Colonic mucosa (tissue), 4 donors: ENCODE measurements at regions not wholly inside any gene's neighbourhood (a gene's known extent, or its start where the extent isn't known, plus 50 kb on each side); places are given as distances from the start of the nearest gene placed in this dataset.

Experiments
- DNase-seq: peaks from one replicate; pipeline ENCODE4 v3.0.0-alpha.2; 2020
- H3K27ac ChIP-seq: fragments of 200-600 bp; one replicate; pipeline ENCODE4 v1.8.0; 2021
- H3K27me3 ChIP-seq: fragments of 200-600 bp; one replicate; pipeline ENCODE4 v1.8.0; 2021
- H3K36me3 ChIP-seq: fragments of 200-600 bp; one replicate; pipeline ENCODE4 v1.8.0; 2021
- H3K4me1 ChIP-seq: fragments of 200-600 bp; one replicate; pipeline ENCODE4 v1.8.0; 2021; ENCODE audit warnings: mild to moderate bottlenecking
- H3K4me3 ChIP-seq: fragments of 200-600 bp; one replicate; pipeline ENCODE4 v1.8.0; 2021
- H3K9ac ChIP-seq, 2 donors: one replicate each; pipeline ENCODE4 v1.7.0; 2013; ENCODE audit warnings: control low read depth in 2 of 2, low read depth in 2 of 2, low read length in 2 of 2
- H3K9me3 ChIP-seq: fragments of 200-600 bp; one replicate; pipeline ENCODE4 v1.8.0; 2021
- CTCF ChIP-seq: fragments of 200-600 bp; IDR thresholded peaks from one replicate; pipeline ENCODE4 v1.8.0; 2022; ENCODE audit warnings: antibody characterized with exemption, mild to moderate bottlenecking
- intact Hi-C: fragments of 100-400 bp; cut with DNase I; formaldehyde crosslinking; loops from one replicate; pipeline ENCODE4 v1.14.1; 2022
- donor health status: healthy.
- donor health status: DM: no; HTN: no; CAD: no.
- donor health status: DM: no; HTN: no; CAD: no.

- H3K36me3 ChIP-seq = no peaks in the 10 kb centered on the region
- no peak for TF ChIP-seq CTCF
- no peaks in the 10 kb centered on the region for H3K9me3 ChIP-seq
- no peak overlapping the region for H3K9ac ChIP-seq
- DNase-seq = no peak
- H3K27ac ChIP-seq = no peak overlapping the region
- no peaks in the 10 kb centered on the region for H3K27me3 ChIP-seq
- H3K4me1 ChIP-seq = no peaks in the 10 kb centered on the region
- intact Hi-C loops = no loop called here
- H3K4me3 ChIP-seq = no peak overlapping the region
Measured at GRCh38 chr2:106990297-106990696, 104.3 kb upstream of the ST6GAL2 start.

- Histone ChIP-seq H3K4me3 (no peak overlapping the region), H3K9me3 (no peaks in the 10 kb centered on the region), H3K27me3 (no peaks in the 10 kb centered on the region), H3K9ac (no peak overlapping the region), H3K4me1 (no peaks in the 10 kb centered on the region), H3K27ac (no peak overlapping the region), H3K36me3 (no peaks in the 10 kb centered on the region)
- intact Hi-C loops = no loop called here
- no peak for TF ChIP-seq CTCF
- DNase-seq = no peak
Measured at GRCh38 chr2:106991866-106992265, 105.9 kb upstream of the ST6GAL2 start.

DNA sequence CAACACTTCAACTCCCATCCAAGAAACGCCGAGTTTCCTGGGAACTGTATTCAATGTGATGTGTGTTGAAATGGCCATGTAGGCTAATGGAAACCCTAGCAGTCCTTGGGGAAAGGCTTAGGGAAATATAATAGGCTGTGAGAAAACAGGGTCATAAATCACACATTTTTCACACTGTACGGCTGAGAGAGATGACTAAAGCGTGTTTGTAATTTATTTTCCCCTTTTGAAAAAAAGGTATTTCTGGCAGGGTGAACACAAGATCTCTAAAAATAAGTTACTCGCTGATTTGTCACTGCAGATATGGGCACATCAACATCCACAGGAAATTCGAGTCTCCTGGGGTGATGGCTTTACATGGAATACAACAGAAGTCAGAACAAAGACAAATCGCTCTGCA, 109.6 kb upstream of the ST6GAL2 start:
- no peak for TF ChIP-seq CTCF
- H3K9ac ChIP-seq = no peak overlapping the region

GRCh38 chr2:106996171-106996769, 110.3 kb upstream of the ST6GAL2 start:
- H3K36me3 ChIP-seq = no peaks in the 10 kb centered on the region
- no peak for TF ChIP-seq CTCF
- no peak for DNase-seq
- intact Hi-C loops = no loop called here
- no peak overlapping the region for H3K27ac ChIP-seq
- no peaks in the 10 kb centered on the region for H3K9me3 ChIP-seq
- no peak overlapping the region for H3K9ac ChIP-seq
- H3K27me3 ChIP-seq = no peaks in the 10 kb centered on the region
- no peaks in the 10 kb centered on the region for H3K4me1 ChIP-seq
- H3K4me3 ChIP-seq = no peak overlapping the region

More for the DNA sequence above, 109.6 kb upstream of the ST6GAL2 start:
- intact Hi-C loops = no loop called here
- no peaks in the 10 kb centered on the region for H3K9me3 ChIP-seq
- no peaks in the 10 kb centered on the region for H3K27me3 ChIP-seq
- no peaks in the 10 kb centered on the region for H3K4me1 ChIP-seq
- H3K36me3 ChIP-seq = no peaks in the 10 kb centered on the region
- no peak overlapping the region for H3K27ac ChIP-seq
- no peak for DNase-seq
- H3K4me3 ChIP-seq = no peak overlapping the region

DNA sequence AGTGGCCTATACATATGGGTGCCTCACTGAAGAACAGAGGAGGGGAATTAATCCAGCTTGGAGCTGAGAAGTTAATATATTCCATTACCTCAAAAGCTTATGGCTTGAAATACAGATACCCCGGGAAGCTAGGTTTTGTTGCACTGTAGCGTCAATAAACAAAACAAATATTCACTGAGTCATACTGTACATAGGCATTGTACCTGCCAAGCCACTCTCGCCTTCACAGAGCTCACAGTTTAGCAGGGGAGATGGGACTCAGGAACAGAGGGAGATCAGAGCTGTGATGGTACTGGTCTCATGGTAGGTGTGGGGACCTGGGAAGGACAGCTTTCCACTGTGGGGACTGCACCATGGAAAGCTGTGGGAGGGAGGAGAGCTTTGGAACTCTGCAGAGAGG, 111.2 kb upstream of the ST6GAL2 start:
- Histone ChIP-seq H3K4me3 (no peak overlapping the region), H3K27me3 (no peaks in the 10 kb centered on the region), H3K36me3 (no peaks in the 10 kb centered on the region), H3K9me3 (no peaks in the 10 kb centered on the region), H3K4me1 (no peaks in the 10 kb centered on the region), H3K9ac (no peak overlapping the region), H3K27ac (no peak overlapping the region)
- no peak for TF ChIP-seq CTCF
- no peak for DNase-seq
- intact Hi-C loops = no loop called here

DNA sequence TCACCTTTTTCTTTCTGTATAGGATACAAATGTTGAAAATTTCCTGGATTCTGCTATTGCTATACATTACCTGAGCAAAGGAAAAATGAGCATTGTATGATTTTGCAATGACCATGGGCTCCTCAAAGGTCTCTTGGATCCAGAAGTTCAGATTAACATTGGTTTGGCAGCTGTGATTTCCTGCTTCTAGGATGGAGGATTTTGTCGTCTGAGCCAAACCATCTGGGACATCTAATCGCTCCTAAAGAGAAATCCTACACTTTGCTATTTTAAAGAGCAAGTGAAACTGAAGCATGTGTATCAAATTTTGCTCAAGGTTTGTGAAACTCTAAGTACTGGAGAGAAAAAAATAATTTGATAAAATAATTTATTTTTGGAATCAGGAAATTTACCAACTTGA, 115.1 kb upstream of the ST6GAL2 start:
- no peak for DNase-seq
- H3K4me1 ChIP-seq = no peaks in the 10 kb centered on the region
- no peaks in the 10 kb centered on the region for H3K27me3 ChIP-seq
- H3K36me3 ChIP-seq = no peaks in the 10 kb centered on the region
- H3K9me3 ChIP-seq = no peaks in the 10 kb centered on the region
- no peak overlapping the region for H3K4me3 ChIP-seq
- no peak for TF ChIP-seq CTCF
- intact Hi-C loops = no loop called here
- H3K9ac ChIP-seq = no peak overlapping the region
- H3K27ac ChIP-seq = no peak overlapping the region
